H1 (cell line): ENCODE measurements at regions not wholly inside any gene's neighbourhood (a gene's known extent, or its start where the extent isn't known, plus 50 kb on each side); places are given as distances from the start of the nearest gene placed in this dataset.

Experiments used
- CTCF ChIA-PET: fragments of 300-600 bp; sonication (Branson Sonifier 250); formaldehyde crosslinking; loops from one replicate; lab custom pipeline; 2021; ENCODE audit not compliant: partially characterized antibody; lab: Charles Lee
- POLR2A ChIA-PET: fragments of 300-600 bp; sonication (Branson Sonifier 250); formaldehyde crosslinking; loops from one replicate; lab custom pipeline; 2021; ENCODE audit warnings: inconsistent platforms; ENCODE audit not compliant: partially characterized antibody; lab: Charles Lee
- DNase-seq, 2 experiments: peaks; one replicate each; pipeline versions ENCODE4 v3.0.0 to v3.0.0-alpha.2; 2010 to 2022; ENCODE audit warnings: low spot score in 2 of 2, low read depth in 1 of 2, mixed read lengths in 1 of 2
- FAIRE-seq: peaks from 2 replicates; lab custom pipeline; 2011; peaks lifted over from hg19 to GRCh38; lab: Jason Lieb, UNC
- H2AFZ ChIP-seq: 2 replicates; pipeline ENCODE4 v1.8.1; 2012; ENCODE audit warnings: low read length, inconsistent platforms
- H2AK5ac ChIP-seq: 2 replicates; pipeline ENCODE4 v1.6.1; 2013; ENCODE audit warnings: low read depth, low read length
- H2BK120ac ChIP-seq: replicated peaks from 2 replicates; pipeline ENCODE3; 2013; ENCODE audit warnings: low read depth, low read length, inconsistent platforms
- H2BK12ac ChIP-seq: 2 replicates; pipeline ENCODE4 v1.6.1; 2013; ENCODE audit warnings: low read depth, low read length
- H2BK15ac ChIP-seq: 2 replicates; pipeline ENCODE4 v1.6.1; 2013; ENCODE audit warnings: low read length
- H2BK20ac ChIP-seq: 2 replicates; pipeline ENCODE4 v1.6.1; 2013; ENCODE audit warnings: low read length
- H2BK5ac ChIP-seq: 2 replicates; pipeline ENCODE4 v1.6.1; 2013; ENCODE audit warnings: low read depth, low read length
- H3K14ac ChIP-seq: 2 replicates; pipeline ENCODE4 v1.6.1; 2013; ENCODE audit warnings: inconsistent platforms; ENCODE audit not compliant: insufficient read length
- H3K18ac ChIP-seq: 2 replicates; pipeline ENCODE4 v1.6.1; 2013; ENCODE audit warnings: low read length; ENCODE audit errors: extremely low read depth
- H3K23ac ChIP-seq: 2 replicates; pipeline ENCODE4 v1.6.1; 2013; ENCODE audit warnings: inconsistent platforms; ENCODE audit not compliant: insufficient read length
- H3K23me2 ChIP-seq: 2 replicates; pipeline ENCODE4 v1.6.1; 2013; ENCODE audit warnings: low read depth, low read length
- H3K27ac ChIP-seq: 2 replicates; pipeline ENCODE4 v1.6.1; 2011; ENCODE audit warnings: low read depth, low read length, inconsistent platforms
- H3K27me3 ChIP-seq, 4 experiments: replicated peaks in 1 of 4; 1 replicate in 1 of 4; 2 replicates in 3 of 4; pipeline versions ENCODE4 v1.6.1 to v1.8.1; 2011 to 2013; ENCODE audit warnings: low read length in 3 of 4, mild to moderate bottlenecking in 3 of 4, inconsistent platforms in 2 of 4, mixed read lengths in 2 of 4, moderate library complexity in 1 of 4; ENCODE audit not compliant: control insufficient read depth in 3 of 4, insufficient read depth in 3 of 4; ENCODE audit errors: extremely low read depth in 1 of 4
- H3K36me3 ChIP-seq, 4 experiments: 2 replicates each; pipeline versions ENCODE4 v1.6.1 to v1.8.1; 2011 to 2013; ENCODE audit warnings: mild to moderate bottlenecking in 4 of 4, low read length in 3 of 4, moderate library complexity in 2 of 4, control low read depth in 1 of 4, inconsistent platforms in 1 of 4; ENCODE audit not compliant: insufficient read depth in 4 of 4, control insufficient read depth in 2 of 4
- H3K4ac ChIP-seq: replicated peaks from 2 replicates; pipeline ENCODE3; 2013; ENCODE audit warnings: low read length, low read depth, mixed read lengths, inconsistent platforms; ENCODE audit not compliant: insufficient read length
- H3K4me1 ChIP-seq, 4 experiments: replicated peaks in 1 of 4; 1 replicate in 1 of 4; 2 replicates in 3 of 4; pipeline versions ENCODE4 v1.6.1 to v1.8.1; 2011 to 2013; ENCODE audit warnings: low read length in 3 of 4, inconsistent platforms in 2 of 4, mixed read lengths in 1 of 4; ENCODE audit not compliant: insufficient read depth in 4 of 4, control insufficient read depth in 3 of 4
- H3K4me2 ChIP-seq, 2 experiments: 2 replicates each; pipeline versions ENCODE4 v1.6.1 to v1.8.1; 2011 to 2013; ENCODE audit warnings: low read depth in 2 of 2, low read length in 2 of 2, control low read depth in 1 of 2, inconsistent platforms in 1 of 2, mild to moderate bottlenecking in 1 of 2; ENCODE audit not compliant: insufficient read depth in 1 of 2
- H3K4me3 ChIP-seq, 4 experiments: fragments of 200-600, 300-600 bp in 1 of 4; sonication (generic), shearing (Covaris generic), sonication (Bioruptor Twin) in 1 of 4; 2 replicates each; pipeline versions ENCODE4 v1.5.1 to v1.8.1; 2011 to 2016; ENCODE audit warnings: low read length in 4 of 4, low read depth in 3 of 4, control low read depth in 2 of 4, inconsistent platforms in 2 of 4, mild to moderate bottlenecking in 2 of 4, mixed read lengths in 1 of 4, moderate library complexity in 1 of 4; ENCODE audit not compliant: insufficient read depth in 2 of 4; ENCODE audit errors: extremely low read depth in 1 of 4
- H3K56ac ChIP-seq: replicated peaks from 2 replicates; pipeline ENCODE3; 2013; ENCODE audit warnings: low read depth, mild to moderate bottlenecking, mixed read lengths, low read length, inconsistent platforms; ENCODE audit not compliant: insufficient read length
- H3K79me1 ChIP-seq: 2 replicates; pipeline ENCODE4 v1.6.1; 2013; ENCODE audit warnings: low read depth, low read length, control low read depth
- H3K79me2 ChIP-seq, 2 experiments: 2 replicates each; pipeline versions ENCODE4 v1.6.1 to v1.8.1; 2012 to 2013; ENCODE audit warnings: low read length in 2 of 2, mild to moderate bottlenecking in 2 of 2, inconsistent platforms in 1 of 2; ENCODE audit not compliant: insufficient read depth in 2 of 2, control insufficient read depth in 1 of 2
- H3K9ac ChIP-seq, 4 experiments: replicated peaks in 1 of 4; 1 replicate in 1 of 4; 2 replicates in 3 of 4; pipeline versions ENCODE4 v1.6.1 to v1.8.1; 2011 to 2013; ENCODE audit warnings: low read depth in 3 of 4, low read length in 3 of 4, control low read depth in 2 of 4, mild to moderate bottlenecking in 2 of 4, moderate library complexity in 2 of 4, inconsistent platforms in 1 of 4; ENCODE audit errors: extremely low read depth in 1 of 4
- H3K9me3 ChIP-seq, 2 experiments: 2 replicates each; pipeline versions ENCODE4 v1.6.1 to v1.8.1; 2012 to 2013; ENCODE audit warnings: mild to moderate bottlenecking in 2 of 2, moderate library complexity in 2 of 2, control low read depth in 1 of 2, inconsistent platforms in 1 of 2, low read depth in 1 of 2, low read length in 1 of 2, mixed read lengths in 1 of 2; ENCODE audit not compliant: insufficient read depth in 2 of 2
- H4K20me1 ChIP-seq, 2 experiments: replicated peaks in 1 of 2; 2 replicates each; pipeline versions ENCODE3 to v1.8.1; 2011 to 2013; ENCODE audit warnings: inconsistent platforms in 2 of 2, low read length in 2 of 2, mild to moderate bottlenecking in 1 of 2; ENCODE audit not compliant: insufficient read depth in 2 of 2, control insufficient read depth in 1 of 2
- H4K5ac ChIP-seq: 2 replicates; pipeline ENCODE4 v1.6.1; 2013; ENCODE audit warnings: low read length, low read depth, mixed read lengths, inconsistent platforms; ENCODE audit not compliant: insufficient read length
- H4K8ac ChIP-seq: 2 replicates; pipeline ENCODE4 v1.8.0; 2013; ENCODE audit warnings: mild to moderate bottlenecking, moderate library complexity, low read length, inconsistent platforms; ENCODE audit not compliant: insufficient read depth; ENCODE audit errors: extremely low read depth
- H4K91ac ChIP-seq: replicated peaks from 2 replicates; pipeline ENCODE3; 2013; ENCODE audit warnings: low read length, mixed read lengths, inconsistent platforms; ENCODE audit not compliant: insufficient read length
- ASH2L ChIP-seq: fragments of 200-600, 300-600 bp; sonication (generic); IDR thresholded peaks from one replicate; pipeline ENCODE4 v1.7.1; 2017; ENCODE audit warnings: low read length
- BACH1 ChIP-seq: IDR thresholded peaks from 2 replicates; pipeline ENCODE4 v1.6.1; 2012; ENCODE audit warnings: low read length, improper control_type of control experiment
- CREB1 ChIP-seq: IDR thresholded peaks from 2 replicates; pipeline ENCODE4 v1.6.1; 2012; ENCODE audit warnings: inconsistent platforms
- CTCF ChIP-seq, 3 experiments: IDR thresholded peaks; 1 replicate in 2 of 3; 2 replicates in 1 of 3; pipeline versions ENCODE4 v1.5.1 to v1.6.1; 2011; ENCODE audit warnings: low read length in 3 of 3, mild to moderate bottlenecking in 3 of 3, inconsistent platforms in 2 of 3, low read depth in 1 of 3, moderate library complexity in 1 of 3; ENCODE audit not compliant: insufficient read depth in 1 of 3; ENCODE audit errors: control extremely low read depth in 1 of 3
- JUND ChIP-seq: IDR thresholded peaks from 2 replicates; pipeline ENCODE4 v1.6.1; 2011; ENCODE audit warnings: mild to moderate bottlenecking, improper control_type of control experiment, low read length
- MAX ChIP-seq: IDR thresholded peaks from 2 replicates; pipeline ENCODE4 v1.6.1; 2012; ENCODE audit warnings: inconsistent platforms
- NANOG ChIP-seq: IDR thresholded peaks from 2 replicates; pipeline ENCODE4 v1.6.1; 2011; ENCODE audit warnings: low read length, low read depth, mild to moderate bottlenecking, inconsistent platforms; ENCODE audit not compliant: insufficient read depth, poor library complexity, severe bottlenecking
- PHF8 ChIP-seq: fragments of 200-600 bp; sonication (generic); conservative IDR thresholded peaks from 2 replicates; pipeline ENCODE4 v1.7.1; 2012; ENCODE audit warnings: low read depth, mild to moderate bottlenecking, inconsistent platforms, low read length, moderate library complexity
- SIX5 ChIP-seq: IDR thresholded peaks from 2 replicates; pipeline ENCODE4 v1.6.1; 2011; ENCODE audit warnings: mild to moderate bottlenecking, low read depth, low read length
- SRF ChIP-seq: IDR thresholded peaks from 2 replicates; pipeline ENCODE4 v1.6.1; 2011; ENCODE audit warnings: mild to moderate bottlenecking, low read depth, low read length, moderate library complexity
- TAF7 ChIP-seq: optimal IDR thresholded peaks from 2 replicates; pipeline ENCODE3; 2011; ENCODE audit warnings: low read depth, mild to moderate bottlenecking, inconsistent platforms, low read length, moderate library complexity, borderline replicate concordance
- YY1 ChIP-seq: IDR thresholded peaks from 2 replicates; pipeline ENCODE4 v1.6.1; 2011; ENCODE audit warnings: low read depth, mild to moderate bottlenecking, low read length
- ZNF274 ChIP-seq: IDR thresholded peaks from 2 replicates; pipeline ENCODE4 v1.7.0; 2012; ENCODE audit warnings: low read length, borderline replicate concordance; ENCODE audit errors: extremely low read depth
- WGBS, 2 experiments: shearing (Covaris generic) in 1 of 2; methylation state at CpG; one replicate each; pipeline versions ENCODE4 v1.1.6 to v1.1.7; 2013 to 2015; ENCODE audit warnings: low lambda C conversion rate in 2 of 2, mixed read lengths in 2 of 2, inconsistent platforms in 1 of 2, low coverage in 1 of 2, missing lambda C conversion rate in 1 of 2; ENCODE audit not compliant: insufficient replicate concordance in 2 of 2, insufficient coverage in 1 of 2, insufficient read length in 1 of 2; ENCODE audit errors: extremely low coverage in 1 of 2, missing lambda C conversion rate in 1 of 2; 5-methylcytosine and 5-hydroxymethylcytosine counted together

- Histone ChIP-seq H3K9me3 (no peaks in the 10 kb centered on the region), H4K20me1 (no peaks in the 10 kb centered on the region), H3K79me2 (no peaks in the 10 kb centered on the region; a peak in 1 of 4 replicates), H3K27me3 (no peaks in the 10 kb centered on the region), H4K5ac (no peak overlapping the region), H2AK5ac (no peak overlapping the region), H2BK5ac (no peak overlapping the region), H3K36me3 (peaks cover 0 to 4% (median 0%) of the 10 kb centered on the region in 4 experiments; a peak in 2 of 8 replicates), H2AFZ (no peak overlapping the region), H3K23ac (no peak overlapping the region), H3K18ac (no peak overlapping the region), H3K14ac (no peak overlapping the region), H3K4me3 (no peak overlapping the region), H3K23me2 (no peaks in the 10 kb centered on the region), H2BK120ac (no peak overlapping the region), H2BK20ac (no peak overlapping the region), H4K8ac (no peak overlapping the region), H3K27ac (no peak overlapping the region), H3K56ac (no peak overlapping the region), H4K91ac (no peak overlapping the region), H3K4me2 (no peak overlapping the region), H3K4me1 (no peaks in the 10 kb centered on the region), H3K9ac (no peak overlapping the region), H2BK12ac (no peak overlapping the region), H3K79me1 (no peaks in the 10 kb centered on the region; the same call in 1 of the 2 replicates), H3K4ac (no peak overlapping the region), H2BK15ac (no peak overlapping the region)
- WGBS, 2 experiments = 87% methylated on average over 1 of the region's 1 CpG; no CpG with 5 or more reads in 1 of the 2 experiments
- ChIA-PET POLR2A (no interaction called here), CTCF (interaction anchor here (1.0 to 1.1 kb wide), 2 partner anchors 11 to 709 kb away, joined by 3 to 4 read pairs; no protein-coding TSS in a partner anchor)
- FAIRE-seq = no peak
- no peak for DNase-seq
- TF ChIP-seq TAF7 (no peak), JUND (no peak), YY1 (no peak), CTCF (IDR thresholded peaks at IDR 0.05; ENCODE audit: control extremely low read depth in 1 of 3, insufficient read depth in 1 of 3, low read depth in 1 of 3, low read length in 3 of 3) (no peak), NANOG (no peak), SIX5 (no peak), SRF (no peak), BACH1 (no peak), CREB1 (no peak), ZNF274 (no peak), ASH2L (no peak), PHF8 (no peak), MAX (no peak)
These were observed 571.8 kb upstream of the IMPG1 start for GRCh38 chr6:76644231-76644630.
